Vagina (tissue), 2 donors: ENCODE measurements at regions not wholly inside any gene's neighbourhood (a gene's known extent, or its start where the extent isn't known, plus 50 kb on each side); places are given as distances from the start of the nearest gene placed in this dataset.

Experiments used
- DNase-seq, 2 donors: peaks; one replicate each; pipeline ENCODE4 v3.0.0-alpha.2; 2017; ENCODE audit errors: extremely low spot score in 2 of 2
- H3K27ac ChIP-seq: fragments of 200-600 bp; sonication (generic); one replicate; pipeline ENCODE4 v1.5.1; 2019
- H3K27me3 ChIP-seq: fragments of 200-600 bp; sonication (generic); one replicate; pipeline ENCODE4 v1.5.1; 2019
- H3K36me3 ChIP-seq, 2 donors: fragments of 200-600 bp; sonication (generic); one replicate each; pipeline ENCODE4 v1.5.1; 2017 to 2019
- H3K4me1 ChIP-seq: fragments of 200-600 bp; sonication (generic); one replicate; pipeline ENCODE4 v1.5.1; 2019
- H3K4me3 ChIP-seq, 2 donors: fragments of 200-600 bp; sonication (generic); 1 replicate in 1 of 2; 2 replicates in 1 of 2; pipeline ENCODE4 v1.5.1; 2016 to 2019
- H3K9me3 ChIP-seq: fragments of 200-600 bp; sonication (generic); one replicate; pipeline ENCODE4 v1.5.1; 2019
- POLR2A ChIP-seq, 2 donors: fragments of 450-650 bp; IDR thresholded peaks; one replicate each; pipeline ENCODE4 v1.6.1; 2017; ENCODE audit warnings: antibody characterized with exemption in 2 of 2, mild to moderate bottlenecking in 2 of 2, moderate library complexity in 2 of 2
- POLR2AphosphoS5 ChIP-seq, 2 donors: sonication (generic); formaldehyde crosslinking; IDR thresholded peaks; one replicate each; pipeline ENCODE4 v1.9.0; 2017; ENCODE audit warnings: antibody characterized with exemption in 2 of 2, mild to moderate bottlenecking in 2 of 2, low read depth in 1 of 2; ENCODE audit not compliant: insufficient read depth in 1 of 2
- intact Hi-C: fragments of 100-400 bp; cut with DNase I; formaldehyde crosslinking; loops from one replicate; pipeline ENCODE4 v1.15.1; 2023
- TF ChIP-seq, protein P1 (sequence below), 3 experiments: fragments of 450-650 bp in 2 of 3; fragments of 200-600 bp in 1 of 3; sonication (generic) in 1 of 3; IDR thresholded peaks; one replicate each; pipeline ENCODE4 v1.5.1; 2017 to 2019; ENCODE audit warnings: antibody characterized with exemption in 3 of 3, mild to moderate bottlenecking in 2 of 3, moderate library complexity in 2 of 3

DNA sequence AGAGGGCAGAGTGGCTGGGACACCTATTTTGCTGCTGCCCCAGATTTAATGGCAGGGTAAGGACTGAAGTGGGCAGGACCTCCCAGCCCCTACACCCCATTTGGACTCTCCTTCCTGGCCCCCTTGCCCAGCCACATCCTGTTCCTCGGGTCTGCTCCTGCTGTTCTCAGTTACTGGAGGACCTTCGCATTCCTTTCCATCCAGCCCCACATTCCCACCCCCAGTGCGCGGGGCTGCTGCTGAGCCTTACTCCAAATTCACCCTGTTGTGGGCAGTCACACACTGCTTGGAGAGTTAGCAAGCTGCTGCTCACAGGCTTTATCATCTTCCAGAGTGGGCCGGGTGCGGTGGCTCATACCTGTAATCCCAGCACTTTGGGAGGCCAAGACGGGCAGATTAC, 75.2 kb upstream of the SLC14A2 start:
- H3K9me3 ChIP-seq = peaks cover 5% of the 10 kb centered on the region
- H3K27me3 ChIP-seq = no peaks in the 10 kb centered on the region
- TF ChIP-seq POLR2A (IDR thresholded peaks at IDR 0.05) = no peak
- no peak for TF ChIP-seq POLR2AphosphoS5 (IDR thresholded peaks at IDR 0.05; ENCODE audit: insufficient read depth in 1 of 2, low read depth in 1 of 2)
- TF ChIP-seq, protein P1, sequence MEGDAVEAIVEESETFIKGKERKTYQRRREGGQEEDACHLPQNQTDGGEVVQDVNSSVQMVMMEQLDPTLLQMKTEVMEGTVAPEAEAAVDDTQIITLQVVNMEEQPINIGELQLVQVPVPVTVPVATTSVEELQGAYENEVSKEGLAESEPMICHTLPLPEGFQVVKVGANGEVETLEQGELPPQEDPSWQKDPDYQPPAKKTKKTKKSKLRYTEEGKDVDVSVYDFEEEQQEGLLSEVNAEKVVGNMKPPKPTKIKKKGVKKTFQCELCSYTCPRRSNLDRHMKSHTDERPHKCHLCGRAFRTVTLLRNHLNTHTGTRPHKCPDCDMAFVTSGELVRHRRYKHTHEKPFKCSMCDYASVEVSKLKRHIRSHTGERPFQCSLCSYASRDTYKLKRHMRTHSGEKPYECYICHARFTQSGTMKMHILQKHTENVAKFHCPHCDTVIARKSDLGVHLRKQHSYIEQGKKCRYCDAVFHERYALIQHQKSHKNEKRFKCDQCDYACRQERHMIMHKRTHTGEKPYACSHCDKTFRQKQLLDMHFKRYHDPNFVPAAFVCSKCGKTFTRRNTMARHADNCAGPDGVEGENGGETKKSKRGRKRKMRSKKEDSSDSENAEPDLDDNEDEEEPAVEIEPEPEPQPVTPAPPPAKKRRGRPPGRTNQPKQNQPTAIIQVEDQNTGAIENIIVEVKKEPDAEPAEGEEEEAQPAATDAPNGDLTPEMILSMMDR (IDR thresholded peaks at IDR 0.05) = no peak
- no peak overlapping the region for H3K27ac ChIP-seq
- H3K4me1 ChIP-seq = no peaks in the 10 kb centered on the region
- no peak for DNase-seq
- intact Hi-C loops = no loop called here
- no peak overlapping the region for H3K4me3 ChIP-seq
- no peaks in the 10 kb centered on the region for H3K36me3 ChIP-seq

DNA sequence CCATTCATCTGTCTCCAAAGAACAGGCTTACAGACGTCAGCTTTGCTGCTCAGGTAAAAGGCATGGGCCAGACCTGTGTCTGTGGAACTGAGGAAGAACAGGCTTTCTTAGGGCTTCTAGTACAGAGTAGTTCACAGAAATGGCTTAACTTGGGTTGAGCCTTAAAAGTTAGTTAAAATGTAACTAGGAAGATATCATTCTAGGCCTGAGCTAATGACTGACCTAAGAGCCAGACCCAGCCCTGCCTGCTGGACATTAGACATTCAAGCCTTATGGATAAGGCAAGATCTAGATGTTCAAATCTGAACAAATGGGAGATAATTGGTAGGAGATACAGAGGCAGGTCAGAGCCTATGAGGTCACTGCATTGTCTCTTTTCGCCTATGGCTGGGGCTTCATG, 73.9 kb upstream of the SLC14A2 start:
- TF ChIP-seq POLR2AphosphoS5 (IDR thresholded peaks at IDR 0.05; ENCODE audit: insufficient read depth in 1 of 2, low read depth in 1 of 2) = no peak
- TF ChIP-seq, protein P1 (IDR thresholded peaks at IDR 0.05) = no peak
- no peak for TF ChIP-seq POLR2A (IDR thresholded peaks at IDR 0.05)
- H3K9me3 ChIP-seq = peaks cover 5% of the 10 kb centered on the region
- H3K27ac ChIP-seq = no peak overlapping the region
- no peaks in the 10 kb centered on the region for H3K36me3 ChIP-seq
- intact Hi-C loops = no loop called here
- no peak for DNase-seq
- H3K27me3 ChIP-seq = no peaks in the 10 kb centered on the region
- no peaks in the 10 kb centered on the region for H3K4me1 ChIP-seq
- H3K4me3 ChIP-seq = no peak overlapping the region

DNA sequence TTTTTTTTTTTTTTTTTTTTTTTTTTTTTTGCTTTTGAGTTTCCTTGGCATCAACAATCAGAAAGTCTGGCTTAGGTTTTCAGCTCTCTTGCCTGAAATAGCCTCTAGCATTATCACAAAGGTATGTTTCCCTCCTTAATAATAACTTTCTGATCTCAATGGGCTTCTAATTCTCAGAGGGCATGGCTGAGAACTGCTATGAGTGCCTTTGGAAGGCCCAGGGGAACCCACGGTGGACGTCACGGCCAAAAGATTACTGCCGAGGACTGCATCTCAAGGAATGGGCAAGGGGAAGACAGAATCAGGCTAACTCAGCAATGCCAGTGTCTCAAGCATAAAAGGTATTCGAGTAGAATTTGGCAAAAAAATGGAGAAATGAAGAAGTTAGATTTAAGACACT, 73.2 kb upstream of the SLC14A2 start:
- DNase-seq = no peak
- H3K4me1 ChIP-seq = no peaks in the 10 kb centered on the region

DNA sequence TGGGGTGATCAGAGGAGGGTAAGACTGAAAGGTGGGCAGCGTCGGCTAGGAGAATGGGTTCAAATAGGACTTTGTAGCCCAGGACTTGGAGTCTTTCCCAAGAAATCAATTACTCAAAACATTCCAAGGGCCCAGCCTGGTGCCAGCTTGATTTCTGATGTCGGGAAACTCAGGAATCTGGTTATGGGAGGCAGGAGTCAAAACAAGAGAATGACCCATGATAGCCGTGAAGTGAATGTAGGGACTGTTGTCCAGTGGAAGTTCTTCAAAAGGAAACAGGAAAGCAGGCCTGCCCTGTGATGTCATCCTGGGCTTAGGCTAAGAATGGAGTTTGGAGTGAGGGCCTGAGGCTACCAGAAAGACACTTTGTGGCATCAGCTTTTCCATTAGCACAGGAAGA, 67.4 kb upstream of the SLC14A2 start:
- TF ChIP-seq POLR2AphosphoS5 (IDR thresholded peaks at IDR 0.05; ENCODE audit: insufficient read depth in 1 of 2, low read depth in 1 of 2) (no peak), POLR2A (IDR thresholded peaks at IDR 0.05) (no peak)
- TF ChIP-seq, protein P1 (IDR thresholded peaks at IDR 0.05) = no peak
- H3K4me1 ChIP-seq = no peaks in the 10 kb centered on the region
- H3K27ac ChIP-seq = no peak overlapping the region
- no peak for DNase-seq
- no peaks in the 10 kb centered on the region for H3K36me3 ChIP-seq
- H3K4me3 ChIP-seq = no peak overlapping the region
- intact Hi-C loops = no loop called here
- no peaks in the 10 kb centered on the region for H3K27me3 ChIP-seq
- no peaks in the 10 kb centered on the region for H3K9me3 ChIP-seq

More for the DNA sequence above, 73.2 kb upstream of the SLC14A2 start:
- H3K27me3 ChIP-seq = no peaks in the 10 kb centered on the region
- H3K4me3 ChIP-seq = no peak overlapping the region
- TF ChIP-seq, protein P1 (IDR thresholded peaks at IDR 0.05) = no peak
- TF ChIP-seq POLR2AphosphoS5 (IDR thresholded peaks at IDR 0.05; ENCODE audit: insufficient read depth in 1 of 2, low read depth in 1 of 2) (no peak), POLR2A (IDR thresholded peaks at IDR 0.05) (no peak)
- H3K36me3 ChIP-seq = no peaks in the 10 kb centered on the region
- intact Hi-C loops = no loop called here
- no peak overlapping the region for H3K27ac ChIP-seq
- peaks cover 5% of the 10 kb centered on the region for H3K9me3 ChIP-seq

DNA sequence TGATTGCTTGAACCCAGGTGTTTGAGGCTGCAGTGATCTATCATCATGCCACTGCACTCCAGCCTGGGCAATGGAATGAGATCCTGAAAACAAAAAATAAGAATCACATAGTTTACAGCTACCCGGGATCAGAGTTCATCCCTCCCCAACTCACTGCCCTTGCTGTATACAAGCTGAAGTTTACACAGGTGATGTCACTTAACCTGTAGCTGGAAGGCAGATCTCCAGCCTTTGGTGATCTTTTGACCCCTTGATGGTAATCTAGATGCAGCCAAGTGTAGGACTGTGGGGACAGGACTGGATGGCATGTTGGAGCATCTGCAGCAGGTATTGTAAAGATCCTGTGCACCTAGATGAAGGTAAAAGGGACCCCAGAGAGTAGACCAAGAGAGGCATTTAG, 66.7 kb upstream of the SLC14A2 start:
- Histone ChIP-seq H3K27ac (no peak overlapping the region), H3K27me3 (no peaks in the 10 kb centered on the region), H3K9me3 (no peaks in the 10 kb centered on the region), H3K4me3 (no peak overlapping the region), H3K36me3 (no peaks in the 10 kb centered on the region), H3K4me1 (peaks cover 1% of the 10 kb centered on the region)
- intact Hi-C loops = no loop called here
- TF ChIP-seq POLR2A (IDR thresholded peaks at IDR 0.05) (no peak), POLR2AphosphoS5 (IDR thresholded peaks at IDR 0.05; ENCODE audit: insufficient read depth in 1 of 2, low read depth in 1 of 2) (no peak)
- TF ChIP-seq, protein P1 (IDR thresholded peaks at IDR 0.05) = no peak
- DNase-seq = no peak
